ENCODE measurements at regions not wholly inside any gene's neighbourhood (a gene's known extent, or its start where the extent isn't known, plus 50 kb on each side); places are given as distances from the start of the nearest gene placed in this dataset.
"Not testable (repeated sequence)": the region's sequence is repeated elsewhere in the genome, so short reads cannot be mapped to it uniquely, and the experiment has no call there.

DNA sequence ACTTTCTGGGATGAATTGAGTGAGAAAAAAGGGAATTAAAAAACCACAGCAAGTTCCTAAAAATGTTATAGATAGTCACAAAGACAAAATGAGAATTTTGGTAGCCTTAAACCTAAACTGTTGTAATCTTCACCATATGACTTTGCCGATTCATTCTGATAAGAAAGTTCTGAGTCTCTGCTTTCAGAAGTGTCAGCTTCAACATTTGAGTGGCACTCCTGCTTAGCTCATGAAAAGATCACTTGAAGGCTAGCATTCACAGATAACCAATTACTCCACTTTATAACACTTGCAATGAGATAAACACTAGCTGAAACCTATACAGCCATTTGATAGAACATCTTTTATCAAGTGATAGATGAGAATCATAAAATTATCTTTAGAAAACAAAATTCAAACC is 288.1 kb upstream of the POU1F1 start:
- no peak for ATAC-seq
- H3K9me3 Mint-ChIP-seq, result no peaks in the 10 kb centered on the region
- H3K27ac Mint-ChIP-seq, result no peak overlapping the region
- no peaks in the 10 kb centered on the region for H3K36me3 Mint-ChIP-seq
- H3K4me1 Mint-ChIP-seq, result no peaks in the 10 kb centered on the region
- no peaks in the 10 kb centered on the region for H3K27me3 Mint-ChIP-seq
- H3K4me3 Mint-ChIP-seq, result no peak overlapping the region

GRCh38 chr3:87563712-87564111 is 287.3 kb upstream of the POU1F1 start:
- no peak for ATAC-seq
- no peaks in the 10 kb centered on the region for H3K27me3 Mint-ChIP-seq
- H3K27ac Mint-ChIP-seq, result no peak overlapping the region
- no peaks in the 10 kb centered on the region for H3K36me3 Mint-ChIP-seq
- no peaks in the 10 kb centered on the region for H3K9me3 Mint-ChIP-seq
- no peaks in the 10 kb centered on the region for H3K4me1 Mint-ChIP-seq
- H3K4me3 Mint-ChIP-seq, result no peak overlapping the region

DNA sequence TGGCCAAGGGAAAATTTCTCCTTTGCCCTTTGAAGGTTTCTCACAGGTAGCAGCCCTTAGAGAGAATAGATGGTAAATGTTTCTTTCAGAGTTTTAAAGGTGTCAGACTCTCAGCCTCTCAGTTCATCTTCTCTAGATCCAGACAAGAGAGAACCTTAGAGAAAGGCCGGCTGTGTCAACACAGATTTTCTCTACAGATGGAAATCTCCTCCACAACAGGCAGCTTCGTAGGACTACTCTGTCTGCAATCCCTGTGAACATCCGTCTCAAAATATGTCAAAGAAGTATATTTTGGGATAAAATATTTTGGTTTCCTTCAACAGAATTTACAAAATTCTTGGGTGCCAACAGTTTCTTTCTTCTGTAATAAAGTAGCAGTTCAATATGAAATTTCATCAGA is 282.1 kb upstream of the POU1F1 start:
- Mint-ChIP-seq H3K27ac (no peak overlapping the region), H3K9me3 (no peaks in the 10 kb centered on the region), H3K4me3 (no peak overlapping the region), H3K36me3 (no peaks in the 10 kb centered on the region), H3K4me1 (no peaks in the 10 kb centered on the region), H3K27me3 (no peaks in the 10 kb centered on the region)
- ATAC-seq, result no peak

- no peak overlapping the region for H3K4me3 Mint-ChIP-seq
Observed at GRCh38 chr3:87555290-87555689, 278.9 kb upstream of the POU1F1 start.

DNA sequence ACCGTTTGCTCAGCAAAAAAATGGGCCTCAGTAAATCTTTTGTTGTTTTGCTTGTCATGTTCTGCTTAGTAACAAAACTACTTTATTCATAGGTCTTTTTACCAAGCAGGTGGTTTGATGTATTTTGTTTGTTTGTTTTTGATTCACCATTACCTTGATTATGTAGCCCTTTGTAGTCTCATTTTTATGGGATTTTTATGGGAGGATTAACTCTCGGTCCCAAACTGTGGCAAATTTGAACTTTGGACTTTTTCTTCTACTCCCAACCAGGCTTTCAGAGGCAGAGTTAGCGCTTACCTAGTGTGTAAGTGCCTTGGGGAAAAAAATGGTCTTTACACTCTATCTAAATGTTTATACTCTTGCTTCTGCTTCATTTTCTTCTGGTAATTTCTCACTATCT is 276.7 kb upstream of the POU1F1 start:
- Mint-ChIP-seq H3K4me3 (no peak overlapping the region), H3K36me3 (no peaks in the 10 kb centered on the region), H3K4me1 (no peaks in the 10 kb centered on the region), H3K9me3 (no peaks in the 10 kb centered on the region), H3K27me3 (no peaks in the 10 kb centered on the region), H3K27ac (no peak overlapping the region)
- ATAC-seq, result no peak

More at GRCh38 chr3:87555290-87555689, 278.9 kb upstream of the POU1F1 start:
- Mint-ChIP-seq H3K27me3 (no peaks in the 10 kb centered on the region), H3K36me3 (no peaks in the 10 kb centered on the region), H3K4me1 (no peaks in the 10 kb centered on the region), H3K9me3 (no peaks in the 10 kb centered on the region), H3K27ac (no peak overlapping the region)
- no peak for ATAC-seq

GRCh38 chr3:87550892-87551291 is 274.5 kb upstream of the POU1F1 start:
- Mint-ChIP-seq H3K4me1 (no peaks in the 10 kb centered on the region), H3K36me3 (no peaks in the 10 kb centered on the region), H3K9me3 (no peaks in the 10 kb centered on the region), H3K27ac (no peak overlapping the region), H3K27me3 (no peaks in the 10 kb centered on the region), H3K4me3 (no peak overlapping the region)
- ATAC-seq, result no peak

DNA sequence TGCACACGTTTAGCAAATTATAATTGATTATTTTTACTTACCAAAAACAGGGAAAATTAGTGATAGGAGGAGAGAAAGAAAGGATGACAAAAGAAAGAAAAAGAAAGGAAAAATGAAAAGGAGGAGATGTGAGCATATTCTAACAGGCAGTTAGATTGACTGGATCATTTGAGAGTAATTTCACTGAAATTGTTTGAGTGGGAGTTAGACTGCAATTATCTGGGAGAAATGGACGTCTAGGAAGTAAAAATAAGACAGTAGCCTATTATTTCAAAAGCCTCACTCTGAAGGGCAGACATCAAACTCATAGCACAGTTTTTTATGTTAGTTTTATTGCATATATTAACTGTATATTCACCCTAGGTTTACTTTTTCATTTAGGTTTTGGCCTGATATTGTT is 272.8 kb upstream of the POU1F1 start:
- Mint-ChIP-seq H3K9me3 (no peaks in the 10 kb centered on the region), H3K4me3 (no peak overlapping the region), H3K27ac (no peak overlapping the region), H3K27me3 (no peaks in the 10 kb centered on the region), H3K4me1 (no peaks in the 10 kb centered on the region), H3K36me3 (no peaks in the 10 kb centered on the region)
- ATAC-seq, result no peak

GRCh38 chr3:87548271-87548670 is 271.9 kb upstream of the POU1F1 start:
- H3K9me3 Mint-ChIP-seq, result no peaks in the 10 kb centered on the region
- no peak for ATAC-seq
- H3K27me3 Mint-ChIP-seq, result no peaks in the 10 kb centered on the region
- H3K36me3 Mint-ChIP-seq, result no peaks in the 10 kb centered on the region
- H3K27ac Mint-ChIP-seq, result no peak overlapping the region
- no peaks in the 10 kb centered on the region for H3K4me1 Mint-ChIP-seq
- no peak overlapping the region for H3K4me3 Mint-ChIP-seq

- Mint-ChIP-seq H3K27me3 (no peaks in the 10 kb centered on the region), H3K4me3 (no peak overlapping the region), H3K4me1 (no peaks in the 10 kb centered on the region), H3K9me3 (no peaks in the 10 kb centered on the region), H3K27ac (no peak overlapping the region), H3K36me3 (no peaks in the 10 kb centered on the region)
- ATAC-seq, result no peak
Observed at GRCh38 chr3:87546216-87546615, 269.8 kb upstream of the POU1F1 start.

GRCh38 chr3:87543408-87543807 is 267.0 kb upstream of the POU1F1 start:
- not testable (repeated sequence) for H3K4me3 Mint-ChIP-seq, H3K36me3 Mint-ChIP-seq, ATAC-seq, H3K27me3 Mint-ChIP-seq, H3K4me1 Mint-ChIP-seq, H3K27ac Mint-ChIP-seq, H3K9me3 Mint-ChIP-seq

- no peaks in the 10 kb centered on the region for H3K27me3 Mint-ChIP-seq
- no peaks in the 10 kb centered on the region for H3K36me3 Mint-ChIP-seq
- H3K27ac Mint-ChIP-seq, result no peak overlapping the region
- no peak for ATAC-seq
- H3K9me3 Mint-ChIP-seq, result peaks cover 4% of the 10 kb centered on the region
- no peaks in the 10 kb centered on the region for H3K4me1 Mint-ChIP-seq
- no peak overlapping the region for H3K4me3 Mint-ChIP-seq
Observed at GRCh38 chr3:87541723-87542122, 265.3 kb upstream of the POU1F1 start.

GRCh38 chr3:87538722-87539121 is 262.3 kb upstream of the POU1F1 start:
- H3K36me3 Mint-ChIP-seq, H3K4me3 Mint-ChIP-seq, H3K9me3 Mint-ChIP-seq, H3K4me1 Mint-ChIP-seq, H3K27ac Mint-ChIP-seq, ATAC-seq, H3K27me3 Mint-ChIP-seq: not testable (repeated sequence)

GRCh38 chr3:87509401-87509800 is 233.0 kb upstream of the POU1F1 start:
- Mint-ChIP-seq H3K4me1 (no peaks in the 10 kb centered on the region), H3K36me3 (no peaks in the 10 kb centered on the region), H3K27me3 (no peaks in the 10 kb centered on the region), H3K4me3 (no peak overlapping the region), H3K9me3 (no peaks in the 10 kb centered on the region), H3K27ac (no peak overlapping the region)
- ATAC-seq, result no peak

GRCh38 chr3:87508921-87509320 is 232.5 kb upstream of the POU1F1 start:
- H3K36me3 Mint-ChIP-seq, result no peaks in the 10 kb centered on the region
- no peaks in the 10 kb centered on the region for H3K27me3 Mint-ChIP-seq
- H3K27ac Mint-ChIP-seq, result no peak overlapping the region
- no peak for ATAC-seq
- no peaks in the 10 kb centered on the region for H3K9me3 Mint-ChIP-seq
- no peaks in the 10 kb centered on the region for H3K4me1 Mint-ChIP-seq
- H3K4me3 Mint-ChIP-seq, result no peak overlapping the region

DNA sequence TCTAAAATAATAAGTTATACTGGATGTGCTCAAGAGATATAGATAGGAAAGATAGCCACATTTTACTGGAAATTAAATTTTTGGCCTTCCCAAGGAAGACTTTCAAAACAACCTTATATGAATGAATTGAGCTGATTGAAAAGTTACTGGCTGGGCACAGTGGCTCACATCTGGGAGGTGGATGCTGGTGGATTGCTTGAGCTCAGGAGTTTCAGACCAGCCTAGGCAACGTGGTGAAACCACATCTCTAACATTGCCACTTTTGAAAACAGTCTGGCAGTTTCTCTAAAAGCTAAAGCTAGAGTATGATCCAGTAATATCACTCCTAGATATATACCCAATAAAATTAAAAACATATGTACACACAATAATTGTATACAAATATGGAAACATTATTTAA is 231.4 kb upstream of the POU1F1 start:
- no peaks in the 10 kb centered on the region for H3K27me3 Mint-ChIP-seq
- no peak overlapping the region for H3K27ac Mint-ChIP-seq
- H3K36me3 Mint-ChIP-seq, result no peaks in the 10 kb centered on the region
- H3K9me3 Mint-ChIP-seq, result no peaks in the 10 kb centered on the region
- no peaks in the 10 kb centered on the region for H3K4me1 Mint-ChIP-seq
- H3K4me3 Mint-ChIP-seq, result no peak overlapping the region
- no peak for ATAC-seq

DNA sequence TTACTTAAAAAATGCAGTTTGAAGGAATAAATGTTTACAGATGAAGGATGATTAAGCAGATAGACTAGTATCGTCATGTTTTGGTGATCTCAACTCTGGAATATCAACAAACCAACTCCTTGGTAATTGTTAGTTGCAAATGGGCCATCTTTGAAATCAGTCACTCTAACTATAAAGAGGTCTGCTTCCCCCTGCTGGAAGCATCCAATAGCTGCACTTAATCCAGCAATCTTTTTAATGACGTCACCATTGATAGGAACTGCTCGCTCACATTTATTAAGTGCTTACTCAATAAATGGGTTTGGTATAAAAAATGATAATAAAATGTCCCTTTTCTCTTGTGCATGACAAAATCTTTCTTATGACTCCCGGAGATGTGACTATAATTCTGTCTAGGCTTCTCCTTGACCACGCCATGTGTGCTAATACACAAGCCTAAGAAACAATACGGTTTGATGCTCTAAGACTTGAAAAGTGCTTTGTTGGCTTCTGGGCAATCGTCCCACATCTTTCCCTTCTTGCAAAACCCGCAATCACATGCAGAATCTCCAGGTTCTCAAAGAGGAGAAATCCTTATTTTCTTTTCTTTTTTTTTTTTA is 227.6 kb upstream of the POU1F1 start:
- Mint-ChIP-seq H3K36me3 (no peaks in the 10 kb centered on the region), H3K4me1 (no peaks in the 10 kb centered on the region), H3K27ac (no peak overlapping the region), H3K9me3 (no peaks in the 10 kb centered on the region), H3K4me3 (no peak overlapping the region), H3K27me3 (no peaks in the 10 kb centered on the region)
- ATAC-seq, result no peak

DNA sequence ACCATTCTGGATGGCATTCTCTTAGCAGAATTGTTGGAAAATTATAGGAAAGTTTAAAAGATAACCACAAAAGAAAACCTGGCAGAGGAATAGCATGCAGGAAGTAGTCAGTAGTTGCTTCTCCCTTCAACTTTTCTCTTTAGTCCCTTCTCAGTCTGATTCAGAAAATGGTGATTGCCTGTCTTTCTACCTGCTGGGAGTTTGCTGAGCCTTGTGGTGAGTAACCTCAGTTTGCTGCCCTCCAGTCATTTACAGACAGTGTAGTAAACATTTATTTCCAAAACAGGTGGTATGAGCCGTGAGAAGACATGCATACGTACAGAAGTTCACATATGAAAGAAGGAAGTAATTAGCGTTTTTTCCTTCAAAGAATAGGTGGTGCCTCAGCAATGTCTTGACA is 224.7 kb upstream of the POU1F1 start:
- H3K4me1 Mint-ChIP-seq, result no peaks in the 10 kb centered on the region
- H3K9me3 Mint-ChIP-seq, result peaks cover under 1% of the 10 kb centered on the region
- no peaks in the 10 kb centered on the region for H3K27me3 Mint-ChIP-seq
- no peak overlapping the region for H3K4me3 Mint-ChIP-seq
- H3K27ac Mint-ChIP-seq, result no peak overlapping the region
- no peak for ATAC-seq
- no peaks in the 10 kb centered on the region for H3K36me3 Mint-ChIP-seq
